LHCN-M2 (cell line): ENCODE measurements at regions not wholly inside any gene's neighbourhood (a gene's known extent, or its start where the extent isn't known, plus 50 kb on each side); places are given as distances from the start of the nearest gene placed in this dataset.

Source experiments
- DNase-seq: peaks from one replicate; pipeline ENCODE4 v3.0.0-alpha.2; 2012; ENCODE audit warnings: low read depth

- no peak for DNase-seq
These were observed 69.1 kb upstream of the SLC7A1 start for GRCh38 chr13:29664591-29664990.

GRCh38 chr13:29654843-29655547 is 59.5 kb upstream of the SLC7A1 start:
- DNase-seq: peak; percentile 29

DNA sequence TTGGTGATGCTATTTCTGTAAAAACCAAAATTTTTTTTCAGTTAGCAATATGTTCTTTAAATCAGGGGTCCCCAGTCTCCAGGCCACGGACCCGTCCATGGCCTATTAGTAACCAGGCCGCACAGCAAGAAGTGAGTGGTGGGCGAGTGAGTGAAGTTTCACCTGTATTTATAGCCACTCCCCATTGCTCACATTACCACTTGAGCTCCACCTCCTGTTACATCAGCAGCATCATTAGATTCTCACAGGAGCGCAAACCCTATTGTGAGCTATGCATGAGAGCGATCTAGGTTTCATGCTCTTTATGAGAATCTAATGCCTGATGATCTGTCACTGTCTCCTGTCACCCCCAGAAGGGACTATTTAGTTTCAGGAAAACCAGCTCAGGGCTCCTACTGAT is 58.9 kb upstream of the SLC7A1 start:
- no peak for DNase-seq

DNA sequence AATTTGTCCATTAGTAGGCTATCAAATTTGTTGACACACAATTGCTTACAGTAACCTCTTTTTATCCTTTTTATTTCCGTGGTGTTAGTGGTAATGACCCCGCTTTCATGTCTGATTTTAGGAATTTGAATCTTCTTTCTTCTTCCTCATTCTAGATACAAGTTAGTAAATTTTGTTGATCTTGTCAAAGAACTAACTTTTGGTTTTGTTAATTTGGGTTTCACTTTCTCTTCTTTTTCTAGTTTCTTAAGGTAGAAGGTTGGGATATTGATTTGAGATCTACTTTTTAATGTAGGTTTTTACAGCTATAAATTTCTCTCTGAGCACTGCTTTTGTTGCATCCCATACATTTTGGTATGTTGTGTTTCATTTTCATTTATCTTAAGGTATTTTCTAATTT is 53.3 kb upstream of the SLC7A1 start:
- no peak for DNase-seq
